Gastroesophageal sphincter (tissue), 3 donors: ENCODE measurements at regions not wholly inside any gene's neighbourhood (a gene's known extent, or its start where the extent isn't known, plus 50 kb on each side); places are given as distances from the start of the nearest gene placed in this dataset.

Experiments used
- CTCF ChIP-seq, 4 experiments: fragments of 200-600 bp in 2 of 4; fragments of 450-650 bp in 2 of 4; sonication (generic) in 1 of 4; IDR thresholded peaks; one replicate each; pipeline ENCODE4 v1.5.1; 2017 to 2019; ENCODE audit warnings: antibody characterized with exemption in 4 of 4, mild to moderate bottlenecking in 2 of 4, moderate library complexity in 2 of 4
- EP300 ChIP-seq: sonication (generic); formaldehyde crosslinking; IDR thresholded peaks from one replicate; pipeline ENCODE4 v1.6.1; 2017; ENCODE audit warnings: antibody characterized with exemption, mild to moderate bottlenecking

DNA sequence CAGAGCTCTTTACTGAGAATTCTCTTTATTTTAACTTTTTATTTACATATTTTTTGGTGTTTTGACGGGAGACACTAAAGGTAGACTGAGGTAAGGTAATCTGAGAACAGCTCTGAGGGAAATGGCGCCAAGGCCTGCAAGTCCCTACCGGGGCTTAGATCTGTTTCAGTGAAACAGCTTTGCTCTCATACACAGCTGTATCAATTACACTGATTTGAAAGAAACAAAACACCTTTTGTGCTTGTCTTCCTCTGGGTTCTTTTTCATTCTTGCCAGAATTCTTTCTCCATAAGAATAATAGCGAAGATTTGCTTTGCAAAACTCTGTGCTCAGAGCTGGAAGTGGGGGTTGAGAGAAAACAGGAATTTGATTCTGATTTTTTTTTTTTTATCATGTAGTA, 79.5 kb upstream of the PEX5L start:
- TF ChIP-seq CTCF (IDR thresholded peaks at IDR 0.05): no peak
- TF ChIP-seq EP300: no peak
